HCT116 (cell line): ENCODE measurements at regions not wholly inside any gene's neighbourhood (a gene's known extent, or its start where the extent isn't known, plus 50 kb on each side); places are given as distances from the start of the nearest gene placed in this dataset.

Source experiments
- ATAC-seq: fragments of 200-7000 bp; cut with Tn5 transposase; 2 replicates; pipeline ENCODE4 v1.9.1; 2020; ENCODE audit warnings: mild to moderate bottlenecking, moderate library complexity
- BruUV-seq: library from RNA; stranded (reverse); fragments of 400-500 nt; replicated peaks from 2 replicates; lab custom pipeline; 2021; lab: Mats Ljungman, UMichigan
- CTCF ChIA-PET: fragments of 300-600 bp; sonication (Branson Sonifier 250); formaldehyde crosslinking; loops from one replicate; lab custom pipeline; 2021; ENCODE audit warnings: antibody characterized with exemption; lab: Charles Lee
- POLR2A ChIA-PET: fragments of 300-600, 350-600 bp; sonication (Branson Sonifier 250); formaldehyde crosslinking; loops from one replicate; lab custom pipeline; 2021; ENCODE audit warnings: antibody characterized with exemption; lab: Charles Lee
- RAD21 ChIA-PET, 2 experiments: fragments of 300-600 bp; sonication (Branson Sonifier 250); formaldehyde crosslinking; loops; one replicate each; lab custom pipeline; 2023; ENCODE audit warnings: low total read pairs in 2 of 2; ENCODE audit not compliant: uncharacterized antibody in 2 of 2, unreplicated experiment in 2 of 2, low non-redundant PET in 1 of 2; lab: Charles Lee
- DNase-seq: peaks from one replicate; pipeline ENCODE4 v3.0.0-alpha.2; 2010; ENCODE audit warnings: low read depth, low spot score
- H2AFZ ChIP-seq: fragments of 200-600 bp; shearing (Covaris generic), sonication (generic); 2 replicates; pipeline ENCODE4 v1.6.1; 2017; ENCODE audit warnings: low read depth, mixed run types, mixed read lengths, antibody characterized with exemption, low read length; ENCODE audit not compliant: poor library complexity, severe bottlenecking
- H3K27ac ChIP-seq: 2 replicates; pipeline ENCODE4 v1.5.1; 2012; ENCODE audit warnings: low read depth, low read length
- H3K27me3 ChIP-seq: fragments of 200-600 bp; sonication (generic); 2 replicates; pipeline ENCODE4 v1.6.1; 2016; ENCODE audit warnings: mixed run types, low read length, mixed read lengths; ENCODE audit not compliant: insufficient read depth
- H3K36me3 ChIP-seq, 2 experiments: fragments of 200-500 bp in 1 of 2; fragments of 200-600 bp in 1 of 2; sonication (Bioruptor generic) in 1 of 2; sonication (generic) in 1 of 2; 2 replicates each; pipeline versions ENCODE4 v1.5.1 to v1.6.1; 2014 to 2016; ENCODE audit warnings: low read length in 2 of 2, inconsistent platforms in 1 of 2, mixed read lengths in 1 of 2, mixed run types in 1 of 2; ENCODE audit not compliant: insufficient read depth in 2 of 2, control insufficient read depth in 1 of 2
- H3K4me1 ChIP-seq, 2 experiments: fragments of 200-600 bp in 1 of 2; sonication (generic) in 1 of 2; 2 replicates each; pipeline versions ENCODE4 v1.5.1 to v1.6.1; 2012 to 2017; ENCODE audit warnings: low read length in 2 of 2, inconsistent platforms in 1 of 2, mild to moderate bottlenecking in 1 of 2, mixed read lengths in 1 of 2, mixed run types in 1 of 2, moderate library complexity in 1 of 2; ENCODE audit not compliant: insufficient read depth in 2 of 2, control insufficient read depth in 1 of 2
- H3K4me2 ChIP-seq: fragments of 200-600 bp; sonication (generic); 2 replicates; pipeline ENCODE4 v1.6.1; 2017; ENCODE audit warnings: mixed run types, low read length, mixed read lengths
- H3K4me3 ChIP-seq, 2 experiments: fragments of 200-600 bp in 1 of 2; sonication (generic) in 1 of 2; replicated peaks in 1 of 2; 2 replicates each; pipeline ENCODE4 v1.5.1; 2011 to 2016; ENCODE audit warnings: low read length in 2 of 2, control low read depth in 1 of 2, low read depth in 1 of 2, mild to moderate bottlenecking in 1 of 2, mixed read lengths in 1 of 2, mixed run types in 1 of 2
- H3K79me2 ChIP-seq: fragments of 200-600 bp; sonication (generic); 2 replicates; pipeline ENCODE4 v1.6.1; 2017; ENCODE audit warnings: mild to moderate bottlenecking, mixed run types, low read length, moderate library complexity, mixed read lengths; ENCODE audit not compliant: insufficient read depth
- H3K9ac ChIP-seq: fragments of 200-600 bp; sonication (generic); 2 replicates; pipeline ENCODE4 v1.6.1; 2016; ENCODE audit warnings: low read length, mixed read lengths
- H3K9me2 ChIP-seq: fragments of 200-600 bp; sonication (generic), shearing (Covaris generic); 2 replicates; pipeline ENCODE4 v1.6.1; 2017; ENCODE audit warnings: mixed run types, mild to moderate bottlenecking, moderate library complexity; ENCODE audit not compliant: insufficient read depth
- H3K9me3 ChIP-seq, 2 experiments: fragments of 200-500 bp in 1 of 2; fragments of 200-600 bp in 1 of 2; sonication (Bioruptor generic) in 1 of 2; sonication (generic) in 1 of 2; 2 replicates each; pipeline ENCODE4 v1.6.1; 2014 to 2017; ENCODE audit warnings: low read length in 2 of 2, mixed read lengths in 2 of 2, inconsistent platforms in 1 of 2, low read depth in 1 of 2, mild to moderate bottlenecking in 1 of 2, mixed run types in 1 of 2, moderate library complexity in 1 of 2; ENCODE audit not compliant: control insufficient read depth in 1 of 2, insufficient read depth in 1 of 2
- H4K20me1 ChIP-seq: fragments of 200-600 bp; sonication (generic), shearing (Covaris generic); 2 replicates; pipeline ENCODE4 v1.6.1; 2017; ENCODE audit warnings: mixed run types, mild to moderate bottlenecking, moderate library complexity; ENCODE audit not compliant: insufficient read depth
- CBX3 ChIP-seq: IDR thresholded peaks from 2 replicates; pipeline ENCODE4 v1.6.1; 2012; ENCODE audit warnings: low read depth
- EZH2 ChIP-seq: fragments of 200-600 bp; sonication (generic); IDR thresholded peaks from 2 replicates; pipeline ENCODE4 v1.6.1; 2017; ENCODE audit warnings: antibody characterized with exemption, mixed run types
- EZH2phosphoT487 ChIP-seq: fragments of 200-600 bp; IDR thresholded peaks from 2 replicates; pipeline ENCODE4 v1.6.1; 2018; ENCODE audit warnings: antibody characterized with exemption, borderline replicate concordance
- FOSL1 ChIP-seq: IDR thresholded peaks from 2 replicates; pipeline ENCODE4 v1.6.1; 2012; ENCODE audit warnings: low read depth
- JUND ChIP-seq: IDR thresholded peaks from 2 replicates; pipeline ENCODE4 v1.6.1; 2012
- POLR2A ChIP-seq: IDR thresholded peaks from 2 replicates; pipeline ENCODE4 v1.7.0; 2011; ENCODE audit warnings: borderline replicate concordance; ENCODE audit not compliant: insufficient read depth, insufficient read length; ENCODE audit errors: extremely low read depth
- POLR2AphosphoS5 ChIP-seq: IDR thresholded peaks from 2 replicates; pipeline ENCODE4 v1.6.1; 2011; ENCODE audit warnings: mild to moderate bottlenecking, low read depth, low read length, moderate library complexity
- RAD21 ChIP-seq: IDR thresholded peaks from 2 replicates; pipeline ENCODE4 v1.6.1; 2012; ENCODE audit warnings: low read depth, mild to moderate bottlenecking
- REST ChIP-seq: IDR thresholded peaks from 2 replicates; pipeline ENCODE4 v1.6.1; 2012; ENCODE audit warnings: low read depth
- SIN3A ChIP-seq: IDR thresholded peaks from 2 replicates; pipeline ENCODE4 v1.6.1; 2012; ENCODE audit warnings: low read depth
- SP1 ChIP-seq: IDR thresholded peaks from 2 replicates; pipeline ENCODE4 v1.6.1; 2012; ENCODE audit warnings: low read depth
- YY1 ChIP-seq: IDR thresholded peaks from 2 replicates; pipeline ENCODE4 v1.6.1; 2011; ENCODE audit warnings: low read length, low read depth, moderate library complexity, mild to moderate bottlenecking; ENCODE audit not compliant: insufficient replicate concordance; ENCODE audit errors: extremely low read depth
- ZFX ChIP-seq: fragments of 450-650 bp; IDR thresholded peaks from 2 replicates; pipeline ENCODE4 v1.6.1; 2017
- ZNF274 ChIP-seq: fragments of 200-500 bp; sonication (Bioruptor generic); IDR thresholded peaks from 2 replicates; pipeline ENCODE4 v1.6.1; 2014; ENCODE audit warnings: mild to moderate bottlenecking, low read depth, low read length, inconsistent platforms
- intact Hi-C: fragments of 100-400 bp; cut with micrococcal nuclease; formaldehyde crosslinking; loops from 2 replicates; pipeline ENCODE4 v1.10.0; 2022
- TF ChIP-seq, protein P1 (sequence below): IDR thresholded peaks from 2 replicates; pipeline ENCODE4 v1.6.1; 2012
- TF ChIP-seq, protein P2 (sequence below): IDR thresholded peaks from 2 replicates; pipeline ENCODE4 v1.6.1; 2011; ENCODE audit warnings: mild to moderate bottlenecking, low read length, moderate library complexity; ENCODE audit not compliant: insufficient replicate concordance; ENCODE audit errors: extremely low read depth

GRCh38 chr14:38101679-38102078, 106.0 kb upstream of the SSTR1 start:
- CTCF ChIA-PET = no interaction called here
- TF ChIP-seq RAD21 (no peak), EZH2phosphoT487 (no peak), FOSL1 (no peak), REST (no peak), POLR2A (no peak), SP1 (no peak), ZNF274 (no peak), EZH2 (no peak), CBX3 (no peak), YY1 (no peak), ZFX (no peak), JUND (no peak), POLR2AphosphoS5 (no peak), SIN3A (no peak)
- TF ChIP-seq, protein P1, sequence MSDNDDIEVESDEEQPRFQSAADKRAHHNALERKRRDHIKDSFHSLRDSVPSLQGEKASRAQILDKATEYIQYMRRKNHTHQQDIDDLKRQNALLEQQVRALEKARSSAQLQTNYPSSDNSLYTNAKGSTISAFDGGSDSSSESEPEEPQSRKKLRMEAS = no peak
- TF ChIP-seq, protein P2, sequence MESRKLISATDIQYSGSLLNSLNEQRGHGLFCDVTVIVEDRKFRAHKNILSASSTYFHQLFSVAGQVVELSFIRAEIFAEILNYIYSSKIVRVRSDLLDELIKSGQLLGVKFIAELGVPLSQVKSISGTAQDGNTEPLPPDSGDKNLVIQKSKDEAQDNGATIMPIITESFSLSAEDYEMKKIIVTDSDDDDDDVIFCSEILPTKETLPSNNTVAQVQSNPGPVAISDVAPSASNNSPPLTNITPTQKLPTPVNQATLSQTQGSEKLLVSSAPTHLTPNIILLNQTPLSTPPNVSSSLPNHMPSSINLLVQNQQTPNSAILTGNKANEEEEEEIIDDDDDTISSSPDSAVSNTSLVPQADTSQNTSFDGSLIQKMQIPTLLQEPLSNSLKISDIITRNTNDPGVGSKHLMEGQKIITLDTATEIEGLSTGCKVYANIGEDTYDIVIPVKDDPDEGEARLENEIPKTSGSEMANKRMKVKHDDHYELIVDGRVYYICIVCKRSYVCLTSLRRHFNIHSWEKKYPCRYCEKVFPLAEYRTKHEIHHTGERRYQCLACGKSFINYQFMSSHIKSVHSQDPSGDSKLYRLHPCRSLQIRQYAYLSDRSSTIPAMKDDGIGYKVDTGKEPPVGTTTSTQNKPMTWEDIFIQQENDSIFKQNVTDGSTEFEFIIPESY = no peak
- ATAC-seq = no peak

More at GRCh38 chr14:38101679-38102078, 106.0 kb upstream of the SSTR1 start:
- H3K9ac ChIP-seq = no peak overlapping the region
- no peak overlapping the region for H3K27ac ChIP-seq
- intact Hi-C loops = no loop called here
- ChIA-PET POLR2A (no interaction called here), RAD21 (no interaction called here)
- H3K4me1 ChIP-seq = no peaks in the 10 kb centered on the region
- BruUV-seq = no TSS peak
- no peak overlapping the region for H3K4me2 ChIP-seq
- H4K20me1 ChIP-seq = no peaks in the 10 kb centered on the region
- H3K9me3 ChIP-seq = peaks cover 0 to 5% of the 10 kb centered on the region in 2 experiments; a peak in 1 of 4 replicates
- no peaks in the 10 kb centered on the region for H3K27me3 ChIP-seq
- no peaks in the 10 kb centered on the region for H3K79me2 ChIP-seq
- H3K4me3 ChIP-seq = no peak overlapping the region
- H2AFZ ChIP-seq = no peak overlapping the region
- no peaks in the 10 kb centered on the region for H3K36me3 ChIP-seq
- no peak for DNase-seq
- no peaks in the 10 kb centered on the region for H3K9me2 ChIP-seq
